Transverse colon (tissue), 4 donors: ENCODE measurements at regions not wholly inside any gene's neighbourhood (a gene's known extent, or its start where the extent isn't known, plus 50 kb on each side); places are given as distances from the start of the nearest gene placed in this dataset.

ENCODE experiments used
- DNase-seq: peaks from one replicate; pipeline ENCODE4 v3.0.0-alpha.2; 2019
- H3K27ac ChIP-seq, 4 donors: fragments of 200-600 bp; sonication (generic); 2 replicates each; pipeline ENCODE4 v1.5.1; 2016 to 2018; ENCODE audit warnings: inconsistent platforms in 4 of 4
- H3K27me3 ChIP-seq: fragments of 200-600 bp; sonication (generic); 2 replicates; pipeline ENCODE4 v1.5.1; 2017; ENCODE audit warnings: inconsistent platforms
- H3K36me3 ChIP-seq, 4 donors: fragments of 200-600 bp; sonication (generic); 2 replicates each; pipeline ENCODE4 v1.5.1; 2017 to 2019; ENCODE audit warnings: inconsistent platforms in 4 of 4
- H3K4me1 ChIP-seq, 4 donors: fragments of 200-600 bp; sonication (generic); 2 replicates each; pipeline ENCODE4 v1.5.1; 2017 to 2020; ENCODE audit warnings: inconsistent platforms in 4 of 4
- H3K4me3 ChIP-seq, 4 donors: fragments of 200-600 bp; sonication (generic); 1 replicate in 1 of 4; 2 replicates in 3 of 4; pipeline versions ENCODE4 v1.5.1 to v1.6.1; 2017 to 2019; ENCODE audit warnings: inconsistent platforms in 4 of 4
- H3K9me3 ChIP-seq, 2 donors: fragments of 200-600 bp; sonication (generic); 2 replicates each; pipeline ENCODE4 v1.5.1; 2017 to 2019; ENCODE audit warnings: inconsistent platforms in 2 of 2
- CTCF ChIP-seq, 5 experiments: fragments of 200-600 bp in 3 of 5; fragments of 450-650 bp in 2 of 5; sonication (generic) in 3 of 5; IDR thresholded peaks; 1 replicate in 2 of 5; 2 replicates in 3 of 5; pipeline ENCODE4 v1.5.1; 2016 to 2017; ENCODE audit warnings: antibody characterized with exemption in 5 of 5, inconsistent platforms in 3 of 5, mild to moderate bottlenecking in 2 of 5, moderate library complexity in 1 of 5
- EP300 ChIP-seq: sonication (generic); formaldehyde crosslinking; IDR thresholded peaks from one replicate; pipeline ENCODE4 v1.6.1; 2017; ENCODE audit warnings: antibody characterized with exemption, low read depth
- POLR2A ChIP-seq: fragments of 450-650 bp; IDR thresholded peaks from one replicate; pipeline ENCODE4 v1.6.1; 2016; ENCODE audit warnings: antibody characterized with exemption, mild to moderate bottlenecking, moderate library complexity
- POLR2AphosphoS5 ChIP-seq, 3 donors: sonication (generic); formaldehyde crosslinking; IDR thresholded peaks; one replicate each; pipeline ENCODE4 v1.6.1; 2016; ENCODE audit warnings: antibody characterized with exemption in 3 of 3
- WGBS, 2 donors: methylation state at CpG; one replicate each; pipeline ENCODE4 v1.1.5; 2018; ENCODE audit warnings: low coverage in 1 of 2; 5-methylcytosine and 5-hydroxymethylcytosine counted together
- in situ Hi-C, 4 donors: fragments of 200-750 bp; cut with MboI; loops; one replicate each; pipeline versions ENCODE4 v1.15.0 to v1.15.1; 2017; ENCODE audit warnings: low sequenced_read_pairs in 3 of 4, low pct_ligation_motif_present in 1 of 4, low pct_unique_long_range_greater_than_20kb in 1 of 4
- intact Hi-C: fragments of 100-400 bp; cut with DNase I; formaldehyde crosslinking; loops from one replicate; pipeline ENCODE4 v1.15.1; 2023; ENCODE audit warnings: low total_unique reads

- no peaks in the 10 kb centered on the region for H3K4me1 ChIP-seq
- H3K27me3 ChIP-seq, result no peaks in the 10 kb centered on the region
- TF ChIP-seq EP300, result no peak
- no peak for TF ChIP-seq POLR2AphosphoS5 (IDR thresholded peaks at IDR 0.05)
- TF ChIP-seq POLR2A, result no peak
- TF ChIP-seq CTCF (IDR thresholded peaks at IDR 0.05), result no peak
- WGBS, 2 donors, result 29 to 37% methylated on average over 3 of the region's 3 CpGs
- no peaks in the 10 kb centered on the region for H3K9me3 ChIP-seq
- H3K27ac ChIP-seq, result no peak overlapping the region
- intact Hi-C loops (no loop called here), in situ Hi-C loops (no loop called here)
- H3K4me3 ChIP-seq, result no peak overlapping the region
- H3K36me3 ChIP-seq, result no peaks in the 10 kb centered on the region
- no peak for DNase-seq
Measured at GRCh38 chr9:74277532-74277931, 219.6 kb upstream of the RORB start.

DNA sequence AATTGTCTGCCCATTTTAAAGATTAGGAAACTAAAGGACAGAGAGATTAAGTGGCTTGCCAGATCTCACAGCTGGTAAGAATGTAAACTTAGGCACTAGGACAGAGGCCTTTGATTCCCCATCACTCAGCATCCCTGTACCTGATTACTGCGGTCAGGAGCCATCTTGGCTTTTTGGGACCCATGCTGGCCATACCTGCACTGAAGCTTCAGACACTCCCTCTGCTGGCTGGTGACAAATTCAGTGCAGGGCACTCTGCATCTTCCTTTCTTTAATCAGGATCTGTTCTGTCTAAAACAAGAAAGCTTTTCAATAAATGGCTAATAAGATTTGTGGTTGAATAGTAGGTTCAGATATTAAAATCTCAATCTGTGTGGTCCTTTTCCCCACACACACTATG, 215.5 kb upstream of the RORB start:
- no peaks in the 10 kb centered on the region for H3K4me1 ChIP-seq
- DNase-seq, result no peak
- no peaks in the 10 kb centered on the region for H3K27me3 ChIP-seq
- H3K27ac ChIP-seq, result no peak overlapping the region
- intact Hi-C loops, result no loop called here
- no peak for TF ChIP-seq CTCF (IDR thresholded peaks at IDR 0.05)
- no peak for TF ChIP-seq EP300
- TF ChIP-seq POLR2A, result no peak
- no peak for TF ChIP-seq POLR2AphosphoS5 (IDR thresholded peaks at IDR 0.05)
- no peak overlapping the region for H3K4me3 ChIP-seq
- WGBS, 2 donors, result 84% methylated on average over 1 of the region's 1 CpG; no CpG with 5 or more reads in 1 of the 2 donors
- in situ Hi-C loops, result no loop called here
- H3K9me3 ChIP-seq, result no peaks in the 10 kb centered on the region
- no peaks in the 10 kb centered on the region for H3K36me3 ChIP-seq

GRCh38 chr9:74282526-74283253, 214.4 kb upstream of the RORB start:
- intact Hi-C loops, result no loop called here
- in situ Hi-C loops, result no loop called here
- DNase-seq, result no peak
- Histone ChIP-seq H3K4me1 (no peaks in the 10 kb centered on the region), H3K9me3 (no peaks in the 10 kb centered on the region), H3K27me3 (no peaks in the 10 kb centered on the region), H3K36me3 (no peaks in the 10 kb centered on the region), H3K27ac (no peak overlapping the region), H3K4me3 (no peak overlapping the region)
- TF ChIP-seq POLR2A, result no peak
- no peak for TF ChIP-seq CTCF (IDR thresholded peaks at IDR 0.05)
- TF ChIP-seq POLR2AphosphoS5 (IDR thresholded peaks at IDR 0.05), result no peak
- no peak for TF ChIP-seq EP300
- 0 to 33% methylated on average over 1 of the region's 1 CpG for WGBS, 2 donors

- Histone ChIP-seq H3K4me1 (no peaks in the 10 kb centered on the region), H3K27ac (no peak overlapping the region), H3K36me3 (no peaks in the 10 kb centered on the region), H3K27me3 (no peaks in the 10 kb centered on the region), H3K9me3 (no peaks in the 10 kb centered on the region), H3K4me3 (no peak overlapping the region)
- DNase-seq, result no peak
- intact Hi-C loops, result no loop called here
- TF ChIP-seq POLR2AphosphoS5 (IDR thresholded peaks at IDR 0.05) (no peak), POLR2A (no peak), CTCF (IDR thresholded peaks at IDR 0.05) (no peak), EP300 (no peak)
- WGBS, 2 donors, result 16 to 39% methylated on average over 6 to 11 of the region's 11 CpGs
- in situ Hi-C loops, result no loop called here
Measured at GRCh38 chr9:74284581-74285450, 212.3 kb upstream of the RORB start.
